ENCODE measurements at regions not wholly inside any gene's neighbourhood (a gene's known extent, or its start where the extent isn't known, plus 50 kb on each side); places are given as distances from the start of the nearest gene placed in this dataset.
"Not testable (repeated sequence)": the region's sequence is repeated elsewhere in the genome, so short reads cannot be mapped to it uniquely, and the experiment has no call there.

GRCh38 chr6:6829872-6830685 is 241.6 kb downstream of the LY86 start:
- peaks cover 33 to 39% of the 10 kb centered on the region in 2 donors for H3K27me3 Mint-ChIP-seq

GRCh38 chr6:6830686-6831063 is 242.2 kb downstream of the LY86 start:
- not testable (repeated sequence) for H3K36me3 Mint-ChIP-seq; ATAC-seq (replicated peaks); DNase-seq; H3K27ac Mint-ChIP-seq; H3K4me3 Mint-ChIP-seq; H3K9me3 Mint-ChIP-seq
- peaks cover 11 to 21% of the 10 kb centered on the region in 2 donors for H3K4me1 Mint-ChIP-seq
- H3K27me3 Mint-ChIP-seq: peaks cover 27 to 33% of the 10 kb centered on the region in 2 donors

More at GRCh38 chr6:6829872-6830685, 241.6 kb downstream of the LY86 start:
- ATAC-seq (replicated peaks): no peak
- no peak overlapping the region for H3K27ac Mint-ChIP-seq
- no peaks in the 10 kb centered on the region for H3K9me3 Mint-ChIP-seq
- H3K4me1 Mint-ChIP-seq: peaks cover 11 to 27% of the 10 kb centered on the region in 2 donors
- H3K4me3 Mint-ChIP-seq: no peak overlapping the region
- DNase-seq: no peak
- H3K36me3 Mint-ChIP-seq: peaks cover 0 to 3% of the 10 kb centered on the region in 2 donors

GRCh38 chr6:6832439-6832838 is 243.9 kb downstream of the LY86 start:
- Mint-ChIP-seq H3K4me3 (no peak overlapping the region), H3K27me3 (peaks cover 26 to 28% of the 10 kb centered on the region in 2 donors), H3K36me3 (no peaks in the 10 kb centered on the region), H3K4me1 (peaks cover 9 to 11% of the 10 kb centered on the region in 2 donors), H3K27ac (no peak overlapping the region), H3K9me3 (no peaks in the 10 kb centered on the region)
- DNase-seq (no peak), ATAC-seq (replicated peaks) (no peak)

GRCh38 chr6:6834356-6835222 is 246.1 kb downstream of the LY86 start:
- Mint-ChIP-seq H3K4me3 (no peak overlapping the region), H3K27ac (no peak overlapping the region), H3K4me1 (peaks cover 9 to 11% of the 10 kb centered on the region in 2 donors), H3K27me3 (peaks cover 20 to 27% of the 10 kb centered on the region in 2 donors), H3K9me3 (no peaks in the 10 kb centered on the region), H3K36me3 (no peaks in the 10 kb centered on the region)
- ATAC-seq (replicated peaks) (peak in 1 of 2 donors; percentile 41), DNase-seq (no peak)

- Mint-ChIP-seq H3K9me3 (no peaks in the 10 kb centered on the region), H3K36me3 (no peaks in the 10 kb centered on the region), H3K4me3 (no peak overlapping the region), H3K27me3 (peaks cover 20 to 27% of the 10 kb centered on the region in 2 donors), H3K27ac (no peak overlapping the region), H3K4me1 (peaks cover 9 to 14% of the 10 kb centered on the region in 2 donors)
- ATAC-seq (replicated peaks): no peak
- no peak for DNase-seq
Measured at GRCh38 chr6:6835223-6835503, 246.6 kb downstream of the LY86 start.

GRCh38 chr6:6836609-6837406 is 248.3 kb downstream of the LY86 start:
- no peak for ATAC-seq (replicated peaks)
- H3K4me1 Mint-ChIP-seq: peaks cover 21 to 26% of the 10 kb centered on the region in 2 donors
- H3K36me3 Mint-ChIP-seq: no peaks in the 10 kb centered on the region
- no peak overlapping the region for H3K27ac Mint-ChIP-seq
- no peak overlapping the region for H3K4me3 Mint-ChIP-seq
- peaks cover 20 to 30% of the 10 kb centered on the region in 2 donors for H3K27me3 Mint-ChIP-seq
- DNase-seq: no peak
- no peaks in the 10 kb centered on the region for H3K9me3 Mint-ChIP-seq

GRCh38 chr6:6837541-6838080 is 249.1 kb downstream of the LY86 start:
- no peaks in the 10 kb centered on the region for H3K36me3 Mint-ChIP-seq
- no peak overlapping the region for H3K4me3 Mint-ChIP-seq
- no peak overlapping the region for H3K27ac Mint-ChIP-seq
- no peak for DNase-seq
- H3K27me3 Mint-ChIP-seq: peaks cover 19 to 30% of the 10 kb centered on the region in 2 donors
- no peak for ATAC-seq (replicated peaks)
- H3K9me3 Mint-ChIP-seq: no peaks in the 10 kb centered on the region
- peaks cover 23 to 31% of the 10 kb centered on the region in 2 donors for H3K4me1 Mint-ChIP-seq

- Mint-ChIP-seq H3K4me3 (no peak overlapping the region), H3K9me3 (peaks cover 6% of the 10 kb centered on the region in 2 donors), H3K27me3 (peaks cover 13 to 19% of the 10 kb centered on the region in 2 donors), H3K4me1 (peaks cover 14 to 26% of the 10 kb centered on the region in 2 donors), H3K27ac (peak overlapping the region; percentile 3), H3K36me3 (no peaks in the 10 kb centered on the region)
- DNase-seq: peak; percentile 54
- ATAC-seq (replicated peaks): peak; percentile 99
Measured at GRCh38 chr6:6840831-6841291, 252.3 kb downstream of the LY86 start.

- Mint-ChIP-seq H3K27ac (no peak overlapping the region), H3K36me3 (peaks cover 0 to 2% of the 10 kb centered on the region in 2 donors), H3K27me3 (peaks cover 13 to 19% of the 10 kb centered on the region in 2 donors), H3K4me1 (peaks cover 14 to 26% of the 10 kb centered on the region in 2 donors), H3K9me3 (peaks cover 13% of the 10 kb centered on the region in 2 donors), H3K4me3 (no peak overlapping the region)
- ATAC-seq (replicated peaks) (no peak), DNase-seq (no peak)
Measured at GRCh38 chr6:6841571-6841970, 253.1 kb downstream of the LY86 start.

GRCh38 chr6:6842291-6842690 is 253.8 kb downstream of the LY86 start:
- no peak for ATAC-seq (replicated peaks)
- peaks cover 13 to 19% of the 10 kb centered on the region in 2 donors for H3K27me3 Mint-ChIP-seq
- H3K4me3 Mint-ChIP-seq: no peak overlapping the region
- H3K4me1 Mint-ChIP-seq: peaks cover 14 to 26% of the 10 kb centered on the region in 2 donors
- no peak for DNase-seq
- no peak overlapping the region for H3K27ac Mint-ChIP-seq
- H3K36me3 Mint-ChIP-seq: peaks cover 0 to 3% of the 10 kb centered on the region in 2 donors
- H3K9me3 Mint-ChIP-seq: peaks cover 14% of the 10 kb centered on the region in 2 donors

GRCh38 chr6:6843057-6843627 is 254.6 kb downstream of the LY86 start:
- Mint-ChIP-seq H3K4me1 (peaks cover 14 to 26% of the 10 kb centered on the region in 2 donors), H3K27me3 (peaks cover 13 to 19% of the 10 kb centered on the region in 2 donors), H3K9me3 (peaks cover 14 to 15% of the 10 kb centered on the region in 2 donors), H3K36me3 (peaks cover 0 to 3% of the 10 kb centered on the region in 2 donors), H3K27ac (no peak overlapping the region), H3K4me3 (no peak overlapping the region)
- DNase-seq (no peak), ATAC-seq (replicated peaks) (no peak)

- no peak for DNase-seq
- H3K9me3 Mint-ChIP-seq: peaks cover 14 to 15% of the 10 kb centered on the region in 2 donors
- no peak for ATAC-seq (replicated peaks)
- H3K4me1 Mint-ChIP-seq: peaks cover 14 to 26% of the 10 kb centered on the region in 2 donors
- H3K36me3 Mint-ChIP-seq: peaks cover 0 to 3% of the 10 kb centered on the region in 2 donors
- peaks cover 13 to 19% of the 10 kb centered on the region in 2 donors for H3K27me3 Mint-ChIP-seq
- H3K4me3 Mint-ChIP-seq: no peak overlapping the region
- no peak overlapping the region for H3K27ac Mint-ChIP-seq
Measured at GRCh38 chr6:6843777-6844176, 255.3 kb downstream of the LY86 start.

- DNase-seq: no peak
- H3K36me3 Mint-ChIP-seq: peaks cover 0 to 3% of the 10 kb centered on the region in 2 donors
- peaks cover 14 to 26% of the 10 kb centered on the region in 2 donors for H3K4me1 Mint-ChIP-seq
- H3K27ac Mint-ChIP-seq: no peak overlapping the region
- H3K4me3 Mint-ChIP-seq: no peak overlapping the region
- H3K27me3 Mint-ChIP-seq: peaks cover 13 to 21% of the 10 kb centered on the region in 2 donors
- ATAC-seq (replicated peaks): no peak
- H3K9me3 Mint-ChIP-seq: peaks cover 14 to 15% of the 10 kb centered on the region in 2 donors
Measured at GRCh38 chr6:6844530-6844929, 256.0 kb downstream of the LY86 start.

All from stimulated activated naive B cell treated with anti-CD40 and anti-IgM and Interleukin-4, amounts not matched to agents 10 μg/mL and 1 μg/mL and 100 μg/mL, for 72 hours (primary cell).